22Rv1 (cell line): ENCODE measurements at regions not wholly inside any gene's neighbourhood (a gene's known extent, or its start where the extent isn't known, plus 50 kb on each side); places are given as distances from the start of the nearest gene placed in this dataset.

Experiments used
- ZFX ChIP-seq: fragments of 450-650 bp; IDR thresholded peaks from 2 replicates; pipeline ENCODE4 v1.6.1; 2017; ENCODE audit warnings: antibody characterized with exemption, borderline replicate concordance
- TF ChIP-seq, protein P1 (sequence below): fragments of 450-650 bp; IDR thresholded peaks from 2 replicates; pipeline ENCODE4 v1.5.1; 2017; ENCODE audit warnings: mild to moderate bottlenecking

DNA sequence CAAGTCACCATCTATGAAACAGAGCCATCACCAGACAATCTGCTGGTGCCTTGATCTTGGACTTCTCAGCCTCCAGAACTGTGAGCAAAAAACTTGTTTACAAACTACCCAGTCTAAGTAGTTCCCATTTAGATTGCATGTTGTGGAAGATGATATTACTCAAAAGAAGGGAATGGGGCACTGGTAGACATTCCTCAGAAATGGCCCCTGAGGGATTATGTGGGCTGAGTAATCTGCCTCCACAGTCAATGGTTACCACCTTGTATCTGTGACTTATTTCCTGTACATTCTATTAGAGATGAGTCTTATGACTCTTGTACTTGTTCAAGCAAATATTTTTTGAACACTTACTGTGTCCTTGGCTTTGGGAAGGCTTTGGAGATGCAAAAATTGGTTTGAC, 160.4 kb downstream of the NUP35 start:
- TF ChIP-seq, protein P1, sequence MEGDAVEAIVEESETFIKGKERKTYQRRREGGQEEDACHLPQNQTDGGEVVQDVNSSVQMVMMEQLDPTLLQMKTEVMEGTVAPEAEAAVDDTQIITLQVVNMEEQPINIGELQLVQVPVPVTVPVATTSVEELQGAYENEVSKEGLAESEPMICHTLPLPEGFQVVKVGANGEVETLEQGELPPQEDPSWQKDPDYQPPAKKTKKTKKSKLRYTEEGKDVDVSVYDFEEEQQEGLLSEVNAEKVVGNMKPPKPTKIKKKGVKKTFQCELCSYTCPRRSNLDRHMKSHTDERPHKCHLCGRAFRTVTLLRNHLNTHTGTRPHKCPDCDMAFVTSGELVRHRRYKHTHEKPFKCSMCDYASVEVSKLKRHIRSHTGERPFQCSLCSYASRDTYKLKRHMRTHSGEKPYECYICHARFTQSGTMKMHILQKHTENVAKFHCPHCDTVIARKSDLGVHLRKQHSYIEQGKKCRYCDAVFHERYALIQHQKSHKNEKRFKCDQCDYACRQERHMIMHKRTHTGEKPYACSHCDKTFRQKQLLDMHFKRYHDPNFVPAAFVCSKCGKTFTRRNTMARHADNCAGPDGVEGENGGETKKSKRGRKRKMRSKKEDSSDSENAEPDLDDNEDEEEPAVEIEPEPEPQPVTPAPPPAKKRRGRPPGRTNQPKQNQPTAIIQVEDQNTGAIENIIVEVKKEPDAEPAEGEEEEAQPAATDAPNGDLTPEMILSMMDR = no peak
- no peak for TF ChIP-seq ZFX
